ENCODE measurements at regions not wholly inside any gene's neighbourhood (a gene's known extent, or its start where the extent isn't known, plus 50 kb on each side); places are given as distances from the start of the nearest gene placed in this dataset.

DNA sequence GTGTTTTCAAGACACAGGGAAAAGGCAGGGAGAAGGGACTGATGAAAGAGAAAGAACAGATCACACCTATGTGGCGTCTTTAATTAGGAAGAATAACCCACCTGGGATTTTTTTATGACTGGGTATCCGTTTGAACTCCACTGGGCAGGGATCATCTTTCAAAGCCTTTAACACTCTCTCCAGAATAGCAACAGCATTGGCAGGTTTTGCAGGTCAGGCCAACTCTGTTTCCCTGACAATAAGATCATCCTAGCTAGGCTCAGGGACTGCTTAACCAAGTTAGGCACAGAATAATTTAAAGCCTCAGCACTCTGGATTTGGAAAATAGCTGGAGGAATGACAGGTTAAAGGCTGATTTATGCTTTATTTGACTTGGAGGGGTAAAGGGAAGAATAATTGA is 117.6 kb downstream of the SUDS3 start:
- no peak overlapping the region for H2BK15ac ChIP-seq (ENCODE audit: low read length)
- H2BK5ac ChIP-seq (ENCODE audit: low read depth, low read length) = no peak overlapping the region
- no peak overlapping the region for H4K91ac ChIP-seq (replicated peaks; ENCODE audit: insufficient read length, low read length)
- no peak overlapping the region for H2BK20ac ChIP-seq (ENCODE audit: low read length)
- no peaks in the 10 kb centered on the region; the same call in 1 of the 2 replicates for H3K23me2 ChIP-seq (ENCODE audit: low read depth, low read length)
- H3K27ac ChIP-seq (ENCODE audit: low read depth, low read length) = no peak overlapping the region
- no peak overlapping the region for H2AFZ ChIP-seq (ENCODE audit: low read length)
- no peak overlapping the region for H3K9ac ChIP-seq (replicated peaks in 1 of 4; ENCODE audit: extremely low read depth in 1 of 4, low read depth in 3 of 4, low read length in 3 of 4)
- no peak overlapping the region for H3K4me2 ChIP-seq (ENCODE audit: insufficient read depth in 1 of 2, low read depth in 2 of 2, low read length in 2 of 2)
- no peak overlapping the region for H2AK5ac ChIP-seq (ENCODE audit: low read depth, low read length)
- H2BK12ac ChIP-seq (ENCODE audit: low read depth, low read length) = no peak overlapping the region
- no peak overlapping the region for H3K4me3 ChIP-seq (ENCODE audit: extremely low read depth in 1 of 4, insufficient read depth in 2 of 4, low read depth in 3 of 4, low read length in 4 of 4)
- peaks cover 3 to 5% of the 10 kb centered on the region in 2 experiments; a peak in 2 of 4 replicates for H3K9me3 ChIP-seq (ENCODE audit: insufficient read depth in 2 of 2, low read depth in 1 of 2, low read length in 1 of 2)
- ChIA-PET CTCF (ENCODE audit: partially characterized antibody) (interaction anchor here (0.6 kb wide), 1 partner anchor 444 kb away, joined by 3 read pairs; no protein-coding TSS in a partner anchor), POLR2A (ENCODE audit: partially characterized antibody) (interaction anchor here (1.0 kb wide), 1 partner anchor 12 kb away, joined by 3 read pairs; no protein-coding TSS in a partner anchor)
- H4K8ac ChIP-seq (ENCODE audit: extremely low read depth, insufficient read depth, low read length) = no peak overlapping the region
- no peaks in the 10 kb centered on the region for H3K79me2 ChIP-seq (ENCODE audit: control insufficient read depth in 1 of 2, insufficient read depth in 2 of 2, low read length in 2 of 2)
- WGBS, 2 experiments (ENCODE audit: extremely low coverage in 1 of 2, insufficient coverage in 1 of 2, insufficient read length in 1 of 2, insufficient replicate concordance in 2 of 2, low coverage in 1 of 2, low lambda C conversion rate in 2 of 2, missing lambda C conversion rate in 1 of 2) = 51% methylated on average over 2 of the region's 2 CpGs; no CpG with 5 or more reads in 1 of the 2 experiments
- H4K20me1 ChIP-seq (replicated peaks in 1 of 2; ENCODE audit: control insufficient read depth in 1 of 2, insufficient read depth in 2 of 2, low read length in 2 of 2) = no peaks in the 10 kb centered on the region
- DNase-seq (ENCODE audit: low read depth in 1 of 2, low spot score in 2 of 2) (no peak), FAIRE-seq (no peak)
- no peak overlapping the region for H3K14ac ChIP-seq (ENCODE audit: insufficient read length)
- H3K18ac ChIP-seq (ENCODE audit: extremely low read depth, low read length) = no peak overlapping the region
- no peaks in the 10 kb centered on the region for H3K36me3 ChIP-seq (ENCODE audit: control insufficient read depth in 2 of 4, insufficient read depth in 4 of 4, low read length in 3 of 4)
- no peak overlapping the region for H2BK120ac ChIP-seq (replicated peaks; ENCODE audit: low read depth, low read length)
- no peak overlapping the region for H3K56ac ChIP-seq (replicated peaks; ENCODE audit: insufficient read length, low read depth, low read length)
- no peaks in the 10 kb centered on the region for H3K27me3 ChIP-seq (replicated peaks in 1 of 4; ENCODE audit: control insufficient read depth in 3 of 4, extremely low read depth in 1 of 4, insufficient read depth in 3 of 4, low read length in 3 of 4)
- H3K4ac ChIP-seq (replicated peaks; ENCODE audit: insufficient read length, low read depth, low read length) = no peak overlapping the region
- no peak overlapping the region for H4K5ac ChIP-seq (ENCODE audit: insufficient read length, low read depth, low read length)
- no peak overlapping the region for H3K23ac ChIP-seq (ENCODE audit: insufficient read length)
- H3K79me1 ChIP-seq (ENCODE audit: low read depth, low read length) = no peaks in the 10 kb centered on the region
- H3K4me1 ChIP-seq (replicated peaks in 1 of 4; ENCODE audit: control insufficient read depth in 3 of 4, insufficient read depth in 4 of 4, low read length in 3 of 4) = peaks cover 2 to 3% (median 2%) of the 10 kb centered on the region in 4 experiments; a peak in 2 of 7 replicates
- TF ChIP-seq NANOG (IDR thresholded peaks at IDR 0.05; ENCODE audit: insufficient read depth, low read depth, low read length, poor library complexity, severe bottlenecking) (no peak), TEAD4 (IDR thresholded peaks at IDR 0.05; ENCODE audit: low read depth, low read length) (no peak), SIN3A (conservative IDR thresholded peaks at IDR 0.05 in 1 of 2, IDR thresholded peaks at IDR 0.05 in 1 of 2; ENCODE audit: low read depth in 1 of 2, low read length in 2 of 2) (no peak), SP2 (IDR thresholded peaks at IDR 0.05; ENCODE audit: low read length) (no peak), JUND (IDR thresholded peaks at IDR 0.05; ENCODE audit: low read length) (no peak)
- TF ChIP-seq, protein P1, sequence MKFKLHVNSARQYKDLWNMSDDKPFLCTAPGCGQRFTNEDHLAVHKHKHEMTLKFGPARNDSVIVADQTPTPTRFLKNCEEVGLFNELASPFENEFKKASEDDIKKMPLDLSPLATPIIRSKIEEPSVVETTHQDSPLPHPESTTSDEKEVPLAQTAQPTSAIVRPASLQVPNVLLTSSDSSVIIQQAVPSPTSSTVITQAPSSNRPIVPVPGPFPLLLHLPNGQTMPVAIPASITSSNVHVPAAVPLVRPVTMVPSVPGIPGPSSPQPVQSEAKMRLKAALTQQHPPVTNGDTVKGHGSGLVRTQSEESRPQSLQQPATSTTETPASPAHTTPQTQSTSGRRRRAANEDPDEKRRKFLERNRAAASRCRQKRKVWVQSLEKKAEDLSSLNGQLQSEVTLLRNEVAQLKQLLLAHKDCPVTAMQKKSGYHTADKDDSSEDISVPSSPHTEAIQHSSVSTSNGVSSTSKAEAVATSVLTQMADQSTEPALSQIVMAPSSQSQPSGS (IDR thresholded peaks at IDR 0.05; ENCODE audit: low read length) = no peak
- TF ChIP-seq, protein P2, sequence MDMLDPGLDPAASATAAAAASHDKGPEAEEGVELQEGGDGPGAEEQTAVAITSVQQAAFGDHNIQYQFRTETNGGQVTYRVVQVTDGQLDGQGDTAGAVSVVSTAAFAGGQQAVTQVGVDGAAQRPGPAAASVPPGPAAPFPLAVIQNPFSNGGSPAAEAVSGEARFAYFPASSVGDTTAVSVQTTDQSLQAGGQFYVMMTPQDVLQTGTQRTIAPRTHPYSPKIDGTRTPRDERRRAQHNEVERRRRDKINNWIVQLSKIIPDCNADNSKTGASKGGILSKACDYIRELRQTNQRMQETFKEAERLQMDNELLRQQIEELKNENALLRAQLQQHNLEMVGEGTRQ (IDR thresholded peaks at IDR 0.05; ENCODE audit: low read length) = no peak
- TF ChIP-seq, protein P3, sequence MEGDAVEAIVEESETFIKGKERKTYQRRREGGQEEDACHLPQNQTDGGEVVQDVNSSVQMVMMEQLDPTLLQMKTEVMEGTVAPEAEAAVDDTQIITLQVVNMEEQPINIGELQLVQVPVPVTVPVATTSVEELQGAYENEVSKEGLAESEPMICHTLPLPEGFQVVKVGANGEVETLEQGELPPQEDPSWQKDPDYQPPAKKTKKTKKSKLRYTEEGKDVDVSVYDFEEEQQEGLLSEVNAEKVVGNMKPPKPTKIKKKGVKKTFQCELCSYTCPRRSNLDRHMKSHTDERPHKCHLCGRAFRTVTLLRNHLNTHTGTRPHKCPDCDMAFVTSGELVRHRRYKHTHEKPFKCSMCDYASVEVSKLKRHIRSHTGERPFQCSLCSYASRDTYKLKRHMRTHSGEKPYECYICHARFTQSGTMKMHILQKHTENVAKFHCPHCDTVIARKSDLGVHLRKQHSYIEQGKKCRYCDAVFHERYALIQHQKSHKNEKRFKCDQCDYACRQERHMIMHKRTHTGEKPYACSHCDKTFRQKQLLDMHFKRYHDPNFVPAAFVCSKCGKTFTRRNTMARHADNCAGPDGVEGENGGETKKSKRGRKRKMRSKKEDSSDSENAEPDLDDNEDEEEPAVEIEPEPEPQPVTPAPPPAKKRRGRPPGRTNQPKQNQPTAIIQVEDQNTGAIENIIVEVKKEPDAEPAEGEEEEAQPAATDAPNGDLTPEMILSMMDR (IDR thresholded peaks at IDR 0.05; ENCODE audit: control extremely low read depth in 1 of 3, insufficient read depth in 1 of 3, low read depth in 1 of 3, low read length in 3 of 3) = no peak
